GM23338 (cell line): ENCODE measurements at regions not wholly inside any gene's neighbourhood (a gene's known extent, or its start where the extent isn't known, plus 50 kb on each side); places are given as distances from the start of the nearest gene placed in this dataset.

ENCODE experiments used
- ATAC-seq: fragments of 200-7000 bp; cut with Tn5 transposase; 3 replicates; pipeline ENCODE4 v1.9.1; 2020
- DNase-seq: peaks from one replicate; pipeline ENCODE4 v3.0.0-alpha.2; 2015; ENCODE audit warnings: low spot score
- H2AFZ ChIP-seq: fragments of 200-600 bp; sonication (generic); 2 replicates; pipeline ENCODE4 v1.8.0; 2016; ENCODE audit warnings: antibody characterized with exemption, mild to moderate bottlenecking, moderate library complexity
- H3F3A ChIP-seq: fragments of 200-600 bp; sonication (generic); replicated peaks from 2 replicates; pipeline ENCODE4 v1.8.0; 2017; ENCODE audit warnings: antibody characterized with exemption, mixed run types, low read depth
- H3K27ac ChIP-seq: fragments of 200-600 bp; sonication (generic); 2 replicates; pipeline ENCODE4 v1.6.1; 2016; ENCODE audit warnings: low read depth
- H3K27me3 ChIP-seq: fragments of 200-600 bp; sonication (generic); 2 replicates; pipeline ENCODE4 v1.8.0; 2016; ENCODE audit warnings: mild to moderate bottlenecking, mixed run types, moderate library complexity; ENCODE audit not compliant: insufficient read depth
- H3K36me3 ChIP-seq: fragments of 200-600 bp; sonication (generic); 2 replicates; pipeline ENCODE4 v1.8.0; 2016; ENCODE audit warnings: mild to moderate bottlenecking; ENCODE audit not compliant: insufficient read depth
- H3K4me1 ChIP-seq: fragments of 200-600 bp; sonication (generic); 2 replicates; pipeline ENCODE4 v1.8.0; 2016; ENCODE audit warnings: mild to moderate bottlenecking, moderate library complexity; ENCODE audit not compliant: insufficient read depth
- H3K4me2 ChIP-seq: fragments of 200-600 bp; sonication (generic); 2 replicates; pipeline ENCODE4 v1.7.1; 2017; ENCODE audit warnings: mixed run types
- H3K4me3 ChIP-seq: fragments of 200-600 bp; sonication (generic); 2 replicates; pipeline ENCODE4 v1.6.1; 2016; ENCODE audit warnings: mixed run types
- H3K79me2 ChIP-seq: fragments of 200-600 bp; sonication (generic); replicated peaks from 2 replicates; pipeline ENCODE4 v1.8.0; 2017; ENCODE audit warnings: mild to moderate bottlenecking; ENCODE audit not compliant: insufficient read depth
- H3K9me2 ChIP-seq: fragments of 200-600 bp; sonication (generic); 2 replicates; pipeline ENCODE4 v1.8.0; 2017; ENCODE audit not compliant: insufficient read depth
- H4K20me1 ChIP-seq: fragments of 200-600 bp; sonication (generic); replicated peaks from 2 replicates; pipeline ENCODE4 v1.8.0; 2017; ENCODE audit warnings: mild to moderate bottlenecking; ENCODE audit not compliant: insufficient read depth
- H3K27ac Mint-ChIP-seq: 2 replicates; pipeline ENCODE4 v1.8.0; 2020; ENCODE audit warnings: inconsistent platforms, mild to moderate bottlenecking, moderate library complexity, mixed read lengths
- H3K27me3 Mint-ChIP-seq: 3 replicates; pipeline ENCODE4 v1.8.0; 2022; ENCODE audit warnings: low read depth, mild to moderate bottlenecking, moderate library complexity, mixed read lengths, inconsistent platforms; ENCODE audit not compliant: insufficient read depth, poor library complexity
- H3K36me3 Mint-ChIP-seq: 3 replicates; pipeline ENCODE4 v1.8.0; 2021; ENCODE audit warnings: low read depth, mild to moderate bottlenecking, inconsistent platforms, moderate library complexity, mixed read lengths
- H3K4me1 Mint-ChIP-seq: 3 replicates; pipeline ENCODE4 v1.8.0; 2020; ENCODE audit warnings: mild to moderate bottlenecking, inconsistent platforms, mixed read lengths
- H3K4me3 Mint-ChIP-seq: 3 replicates; pipeline ENCODE4 v1.8.0; 2021; ENCODE audit warnings: moderate library complexity, mild to moderate bottlenecking, inconsistent platforms, mixed read lengths
- H3K9me3 Mint-ChIP-seq: 3 replicates; pipeline ENCODE4 v1.8.0; 2020; ENCODE audit warnings: moderate library complexity, mild to moderate bottlenecking, inconsistent platforms, mixed read lengths
- CREB1 ChIP-seq: fragments of 250-450 bp; sonication (Bioruptor Pico); IDR thresholded peaks from 2 replicates; pipeline ENCODE4 v1.5.0; 2020; ENCODE audit warnings: low read depth, mild to moderate bottlenecking, moderate library complexity
- EZH2 ChIP-seq: fragments of 200-600 bp; sonication (generic); IDR thresholded peaks from one replicate; pipeline ENCODE4 v1.8.0; 2017; ENCODE audit warnings: antibody characterized with exemption, mild to moderate bottlenecking, low read depth; ENCODE audit not compliant: unreplicated experiment
- EZH2phosphoT487 ChIP-seq: fragments of 200-600 bp; sonication (generic); IDR thresholded peaks from one replicate; pipeline ENCODE4 v1.8.1; 2018; ENCODE audit warnings: antibody characterized with exemption; ENCODE audit not compliant: unreplicated experiment
- JUNB ChIP-seq: IDR thresholded peaks from one replicate; pipeline ENCODE4 v1.6.1; 2016; ENCODE audit warnings: antibody characterized with exemption; ENCODE audit not compliant: unreplicated experiment
- NANOG ChIP-seq: IDR thresholded peaks from 2 replicates; pipeline ENCODE4 v1.6.1; 2016; ENCODE audit warnings: antibody characterized with exemption, borderline replicate concordance
- POLR2AphosphoS5 ChIP-seq: IDR thresholded peaks from 2 replicates; pipeline ENCODE4 v1.6.1; 2016; ENCODE audit warnings: antibody characterized with exemption, low read depth
- STAT1 ChIP-seq: IDR thresholded peaks from one replicate; pipeline ENCODE4 v1.6.1; 2016; ENCODE audit warnings: antibody characterized with exemption; ENCODE audit not compliant: unreplicated experiment
- ZNF114 ChIP-seq: fragments of 250-450 bp; sonication (Bioruptor Pico); IDR thresholded peaks from 2 replicates; pipeline ENCODE4 v1.5.0; 2020; ENCODE audit warnings: mild to moderate bottlenecking, moderate library complexity
- ZNF331 ChIP-seq: fragments of 250-450 bp; sonication (Bioruptor Pico); IDR thresholded peaks from 2 replicates; pipeline ENCODE4 v1.5.0; 2020; ENCODE audit warnings: low read depth, mild to moderate bottlenecking, moderate library complexity
- TF ChIP-seq, protein P1 (sequence below): IDR thresholded peaks from 2 replicates; pipeline ENCODE4 v1.6.1; 2016; ENCODE audit warnings: antibody characterized with exemption
- TF ChIP-seq, protein P2 (sequence below): fragments of 250-450 bp; sonication (Bioruptor Pico); IDR thresholded peaks from 2 replicates; pipeline ENCODE4 v1.5.0; 2020; ENCODE audit warnings: mild to moderate bottlenecking, moderate library complexity
- TF ChIP-seq, protein P3 (sequence below), 2 experiments: fragments of 200-600 bp in 1 of 2; sonication (generic) in 1 of 2; conservative IDR thresholded peaks; 2 replicates each; pipeline versions ENCODE4 v1.5.1 to v1.6.1; 2016 to 2017; ENCODE audit warnings: antibody characterized with exemption in 2 of 2, low read depth in 2 of 2, mild to moderate bottlenecking in 2 of 2, moderate library complexity in 1 of 2

DNA sequence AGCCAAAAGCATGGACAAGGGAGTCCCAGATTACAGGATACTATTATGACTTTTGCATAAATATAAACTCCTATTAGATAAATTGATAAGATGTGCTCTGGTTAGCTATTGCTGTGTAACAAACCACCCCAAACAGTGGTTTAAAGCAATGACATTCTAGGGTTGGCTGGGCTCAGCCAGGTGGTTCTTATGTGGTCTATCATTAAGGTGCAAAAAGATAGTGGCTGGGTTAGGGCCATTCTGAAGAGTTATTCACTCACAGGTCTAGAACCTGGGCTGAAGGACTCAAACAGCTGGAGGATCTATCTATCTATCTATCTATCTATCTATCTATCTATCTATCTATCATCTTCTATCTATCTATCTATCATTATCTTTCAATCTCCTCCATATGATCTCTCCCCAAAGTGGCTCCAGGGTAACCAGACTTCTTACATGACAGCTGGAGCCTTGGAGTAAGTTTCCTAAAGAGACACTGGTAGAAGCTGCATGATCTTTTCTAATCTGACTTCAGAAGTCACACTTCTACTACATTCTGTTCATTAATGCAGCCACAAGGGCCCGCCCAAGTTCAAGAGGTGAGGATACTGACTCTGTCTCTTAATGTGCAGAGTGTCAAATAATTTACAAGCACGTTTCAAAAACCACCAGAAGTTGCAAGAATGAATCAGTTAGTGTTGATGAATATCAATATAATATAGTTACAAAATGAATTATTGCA, 74.9 kb upstream of the XCR1 start:
- Histone ChIP-seq H3K4me1 (no peaks in the 10 kb centered on the region), H3K36me3 (no peaks in the 10 kb centered on the region), H3K27ac (no peak overlapping the region), H3K4me3 (no peak overlapping the region), H3K27me3 (no peaks in the 10 kb centered on the region), H4K20me1 (no peaks in the 10 kb centered on the region), H3K9me2 (no peaks in the 10 kb centered on the region), H3K4me2 (no peak overlapping the region), H3K79me2 (no peaks in the 10 kb centered on the region), H2AFZ (no peak overlapping the region), H3F3A (no peaks in the 10 kb centered on the region)
- H3K4me1 Mint-ChIP-seq = no peaks in the 10 kb centered on the region
- no peaks in the 10 kb centered on the region for H3K36me3 Mint-ChIP-seq
- H3K27me3 Mint-ChIP-seq = peaks cover 1% of the 10 kb centered on the region
- no peak overlapping the region for H3K27ac Mint-ChIP-seq
- TF ChIP-seq ZNF331 (CRISPR knock-in tag) (peak; percentile 54), STAT1 (no peak)
- no peak for ATAC-seq
- no peak overlapping the region for H3K4me3 Mint-ChIP-seq
- DNase-seq = no peak
- no peaks in the 10 kb centered on the region; the same call in 2 of the 3 replicates for H3K9me3 Mint-ChIP-seq

DNA sequence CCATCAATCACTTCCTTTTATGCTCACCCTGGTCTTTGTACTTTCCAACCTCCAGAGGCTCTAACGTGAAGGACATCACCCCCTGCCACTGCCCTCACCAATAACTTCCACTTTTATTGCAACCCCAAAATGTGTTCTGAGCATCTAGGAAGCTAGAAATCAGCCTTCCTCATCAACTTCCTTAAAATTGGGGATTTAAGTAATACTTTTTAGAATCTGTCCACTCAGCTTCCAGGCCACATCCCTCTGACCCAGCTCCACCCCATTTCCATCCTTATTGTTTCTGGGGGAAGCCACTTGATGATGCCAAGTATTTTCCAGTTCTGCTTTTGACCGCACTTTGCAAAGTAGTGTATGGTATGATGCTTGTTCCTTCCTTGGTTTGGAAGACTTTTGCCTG, 73.5 kb upstream of the XCR1 start:
- Histone ChIP-seq H2AFZ (no peak overlapping the region), H3K9me2 (0 out of 2 replicates have a peak, but pooled peaks cover 4% of the 10 kb centered on the region), H4K20me1 (no peaks in the 10 kb centered on the region), H3F3A (no peaks in the 10 kb centered on the region), H3K4me3 (no peak overlapping the region), H3K27ac (no peak overlapping the region), H3K27me3 (no peaks in the 10 kb centered on the region), H3K4me1 (no peaks in the 10 kb centered on the region), H3K36me3 (no peaks in the 10 kb centered on the region), H3K4me2 (no peak overlapping the region), H3K79me2 (no peaks in the 10 kb centered on the region)
- H3K36me3 Mint-ChIP-seq = no peaks in the 10 kb centered on the region
- no peaks in the 10 kb centered on the region for H3K4me1 Mint-ChIP-seq
- no peak overlapping the region for H3K4me3 Mint-ChIP-seq
- H3K27ac Mint-ChIP-seq = no peak overlapping the region
- no peak for DNase-seq
- peaks cover under 1% of the 10 kb centered on the region; the same call in 1 of the 3 replicates for H3K9me3 Mint-ChIP-seq
- peaks cover 1% of the 10 kb centered on the region for H3K27me3 Mint-ChIP-seq
- no peak for ATAC-seq
- TF ChIP-seq NANOG (no peak), STAT1 (no peak), JUNB (no peak), CREB1 (CRISPR knock-in tag) (no peak), POLR2AphosphoS5 (no peak), EZH2 (no peak), EZH2phosphoT487 (no peak), ZNF114 (CRISPR knock-in tag) (no peak)
- TF ChIP-seq, protein P1, sequence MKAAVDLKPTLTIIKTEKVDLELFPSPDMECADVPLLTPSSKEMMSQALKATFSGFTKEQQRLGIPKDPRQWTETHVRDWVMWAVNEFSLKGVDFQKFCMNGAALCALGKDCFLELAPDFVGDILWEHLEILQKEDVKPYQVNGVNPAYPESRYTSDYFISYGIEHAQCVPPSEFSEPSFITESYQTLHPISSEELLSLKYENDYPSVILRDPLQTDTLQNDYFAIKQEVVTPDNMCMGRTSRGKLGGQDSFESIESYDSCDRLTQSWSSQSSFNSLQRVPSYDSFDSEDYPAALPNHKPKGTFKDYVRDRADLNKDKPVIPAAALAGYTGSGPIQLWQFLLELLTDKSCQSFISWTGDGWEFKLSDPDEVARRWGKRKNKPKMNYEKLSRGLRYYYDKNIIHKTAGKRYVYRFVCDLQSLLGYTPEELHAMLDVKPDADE = no peak
- TF ChIP-seq, protein P2, sequence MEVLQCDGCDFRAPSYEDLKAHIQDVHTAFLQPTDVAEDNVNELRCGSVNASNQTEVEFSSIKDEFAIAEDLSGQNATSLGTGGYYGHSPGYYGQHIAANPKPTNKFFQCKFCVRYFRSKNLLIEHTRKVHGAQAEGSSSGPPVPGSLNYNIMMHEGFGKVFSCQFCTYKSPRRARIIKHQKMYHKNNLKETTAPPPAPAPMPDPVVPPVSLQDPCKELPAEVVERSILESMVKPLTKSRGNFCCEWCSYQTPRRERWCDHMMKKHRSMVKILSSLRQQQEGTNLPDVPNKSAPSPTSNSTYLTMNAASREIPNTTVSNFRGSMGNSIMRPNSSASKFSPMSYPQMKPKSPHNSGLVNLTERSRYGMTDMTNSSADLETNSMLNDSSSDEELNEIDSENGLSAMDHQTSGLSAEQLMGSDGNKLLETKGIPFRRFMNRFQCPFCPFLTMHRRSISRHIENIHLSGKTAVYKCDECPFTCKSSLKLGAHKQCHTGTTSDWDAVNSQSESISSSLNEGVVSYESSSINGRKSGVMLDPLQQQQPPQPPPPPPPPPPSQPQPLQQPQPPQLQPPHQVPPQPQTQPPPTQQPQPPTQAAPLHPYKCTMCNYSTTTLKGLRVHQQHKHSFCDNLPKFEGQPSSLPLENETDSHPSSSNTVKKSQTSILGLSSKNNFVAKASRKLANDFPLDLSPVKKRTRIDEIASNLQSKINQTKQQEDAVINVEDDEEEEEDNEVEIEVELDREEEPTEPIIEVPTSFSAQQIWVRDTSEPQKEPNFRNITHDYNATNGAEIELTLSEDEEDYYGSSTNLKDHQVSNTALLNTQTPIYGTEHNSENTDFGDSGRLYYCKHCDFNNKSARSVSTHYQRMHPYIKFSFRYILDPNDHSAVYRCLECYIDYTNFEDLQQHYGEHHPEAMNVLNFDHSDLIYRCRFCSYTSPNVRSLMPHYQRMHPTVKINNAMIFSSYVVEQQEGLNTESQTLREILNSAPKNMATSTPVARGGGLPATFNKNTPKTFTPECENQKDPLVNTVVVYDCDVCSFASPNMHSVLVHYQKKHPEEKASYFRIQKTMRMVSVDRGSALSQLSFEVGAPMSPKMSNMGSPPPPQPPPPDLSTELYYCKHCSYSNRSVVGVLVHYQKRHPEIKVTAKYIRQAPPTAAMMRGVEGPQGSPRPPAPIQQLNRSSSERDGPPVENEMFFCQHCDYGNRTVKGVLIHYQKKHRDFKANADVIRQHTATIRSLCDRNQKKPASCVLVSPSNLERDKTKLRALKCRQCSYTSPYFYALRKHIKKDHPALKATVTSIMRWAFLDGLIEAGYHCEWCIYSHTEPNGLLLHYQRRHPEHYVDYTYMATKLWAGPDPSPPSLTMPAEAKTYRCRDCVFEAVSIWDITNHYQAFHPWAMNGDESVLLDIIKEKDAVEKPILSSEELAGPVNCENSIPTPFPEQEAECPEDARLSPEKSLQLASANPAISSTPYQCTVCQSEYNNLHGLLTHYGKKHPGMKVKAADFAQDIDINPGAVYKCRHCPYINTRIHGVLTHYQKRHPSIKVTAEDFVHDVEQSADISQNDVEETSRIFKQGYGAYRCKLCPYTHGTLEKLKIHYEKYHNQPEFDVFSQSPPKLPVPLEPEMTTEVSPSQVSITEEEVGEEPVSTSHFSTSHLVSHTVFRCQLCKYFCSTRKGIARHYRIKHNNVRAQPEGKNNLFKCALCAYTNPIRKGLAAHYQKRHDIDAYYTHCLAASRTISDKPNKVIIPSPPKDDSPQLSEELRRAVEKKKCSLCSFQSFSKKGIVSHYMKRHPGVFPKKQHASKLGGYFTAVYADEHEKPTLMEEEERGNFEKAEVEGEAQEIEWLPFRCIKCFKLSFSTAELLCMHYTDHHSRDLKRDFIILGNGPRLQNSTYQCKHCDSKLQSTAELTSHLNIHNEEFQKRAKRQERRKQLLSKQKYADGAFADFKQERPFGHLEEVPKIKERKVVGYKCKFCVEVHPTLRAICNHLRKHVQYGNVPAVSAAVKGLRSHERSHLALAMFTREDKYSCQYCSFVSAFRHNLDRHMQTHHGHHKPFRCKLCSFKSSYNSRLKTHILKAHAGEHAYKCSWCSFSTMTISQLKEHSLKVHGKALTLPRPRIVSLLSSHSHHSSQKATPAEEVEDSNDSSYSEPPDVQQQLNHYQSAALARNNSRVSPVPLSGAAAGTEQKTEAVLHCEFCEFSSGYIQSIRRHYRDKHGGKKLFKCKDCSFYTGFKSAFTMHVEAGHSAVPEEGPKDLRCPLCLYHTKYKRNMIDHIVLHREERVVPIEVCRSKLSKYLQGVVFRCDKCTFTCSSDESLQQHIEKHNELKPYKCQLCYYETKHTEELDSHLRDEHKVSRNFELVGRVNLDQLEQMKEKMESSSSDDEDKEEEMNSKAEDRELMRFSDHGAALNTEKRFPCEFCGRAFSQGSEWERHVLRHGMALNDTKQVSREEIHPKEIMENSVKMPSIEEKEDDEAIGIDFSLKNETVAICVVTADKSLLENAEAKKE (CRISPR knock-in tag) = no peak
- TF ChIP-seq, protein P3, sequence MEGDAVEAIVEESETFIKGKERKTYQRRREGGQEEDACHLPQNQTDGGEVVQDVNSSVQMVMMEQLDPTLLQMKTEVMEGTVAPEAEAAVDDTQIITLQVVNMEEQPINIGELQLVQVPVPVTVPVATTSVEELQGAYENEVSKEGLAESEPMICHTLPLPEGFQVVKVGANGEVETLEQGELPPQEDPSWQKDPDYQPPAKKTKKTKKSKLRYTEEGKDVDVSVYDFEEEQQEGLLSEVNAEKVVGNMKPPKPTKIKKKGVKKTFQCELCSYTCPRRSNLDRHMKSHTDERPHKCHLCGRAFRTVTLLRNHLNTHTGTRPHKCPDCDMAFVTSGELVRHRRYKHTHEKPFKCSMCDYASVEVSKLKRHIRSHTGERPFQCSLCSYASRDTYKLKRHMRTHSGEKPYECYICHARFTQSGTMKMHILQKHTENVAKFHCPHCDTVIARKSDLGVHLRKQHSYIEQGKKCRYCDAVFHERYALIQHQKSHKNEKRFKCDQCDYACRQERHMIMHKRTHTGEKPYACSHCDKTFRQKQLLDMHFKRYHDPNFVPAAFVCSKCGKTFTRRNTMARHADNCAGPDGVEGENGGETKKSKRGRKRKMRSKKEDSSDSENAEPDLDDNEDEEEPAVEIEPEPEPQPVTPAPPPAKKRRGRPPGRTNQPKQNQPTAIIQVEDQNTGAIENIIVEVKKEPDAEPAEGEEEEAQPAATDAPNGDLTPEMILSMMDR (conservative IDR thresholded peaks at IDR 0.05; ENCODE audit: low read depth in 2 of 2) = no peak
